ENCODE measurements at regions not wholly inside any gene's neighbourhood (a gene's known extent, or its start where the extent isn't known, plus 50 kb on each side); places are given as distances from the start of the nearest gene placed in this dataset.

DNA sequence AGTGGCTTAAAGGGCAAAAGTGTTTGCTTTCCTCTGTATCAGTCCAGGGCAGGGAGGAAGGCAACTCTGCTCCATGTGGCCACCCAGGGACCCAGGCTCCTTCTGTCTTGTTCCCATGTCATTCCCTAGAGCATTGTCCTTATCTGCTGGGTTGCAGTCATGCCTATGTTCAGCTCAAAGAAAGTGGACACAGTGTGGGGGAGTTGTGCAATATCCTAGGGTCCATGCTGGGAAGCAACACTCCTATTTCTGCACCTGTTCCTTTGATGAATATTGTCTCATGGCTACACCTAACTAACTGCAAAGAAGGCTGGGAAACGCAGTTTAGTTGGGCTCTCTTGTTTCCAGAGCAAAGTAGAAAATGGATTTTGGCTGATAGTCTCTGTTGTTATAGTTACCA is 107.0 kb upstream of the OTUD4 start:
- Histone ChIP-seq H3K4me1 (ENCODE audit: insufficient read depth, poor library complexity, severe bottlenecking) (no peaks in the 10 kb centered on the region), H3K4me3 (ENCODE audit: severe bottlenecking) (no peak overlapping the region), H3K36me3 (ENCODE audit: low read depth) (no peaks in the 10 kb centered on the region), H3K9me3 (ENCODE audit: severe bottlenecking) (no peaks in the 10 kb centered on the region), H3K27me3 (ENCODE audit: insufficient read depth, poor library complexity, severe bottlenecking) (no peaks in the 10 kb centered on the region), H3K27ac (ENCODE audit: poor library complexity, severe bottlenecking) (no peak overlapping the region)
- ATAC-seq (ENCODE audit: low read depth) (no peak), DNase-seq (ENCODE audit: low spot score) (no peak)
- no peak for TF ChIP-seq CTCF (IDR thresholded peaks at IDR 0.05; ENCODE audit: poor library complexity, severe bottlenecking)

GRCh38 chr4:145285928-145286327 is 105.5 kb upstream of the OTUD4 start:
- Histone ChIP-seq H3K27me3 (ENCODE audit: insufficient read depth, poor library complexity, severe bottlenecking) (no peaks in the 10 kb centered on the region), H3K4me3 (ENCODE audit: severe bottlenecking) (no peak overlapping the region), H3K9me3 (ENCODE audit: severe bottlenecking) (no peaks in the 10 kb centered on the region), H3K27ac (ENCODE audit: poor library complexity, severe bottlenecking) (no peak overlapping the region), H3K4me1 (ENCODE audit: insufficient read depth, poor library complexity, severe bottlenecking) (no peaks in the 10 kb centered on the region), H3K36me3 (ENCODE audit: low read depth) (no peaks in the 10 kb centered on the region)
- no peak for TF ChIP-seq CTCF (IDR thresholded peaks at IDR 0.05; ENCODE audit: poor library complexity, severe bottlenecking)
- ATAC-seq (ENCODE audit: low read depth) = peak; percentile 49; the same call in 2 of the 3 replicates
- DNase-seq (ENCODE audit: low spot score) = no peak

DNA sequence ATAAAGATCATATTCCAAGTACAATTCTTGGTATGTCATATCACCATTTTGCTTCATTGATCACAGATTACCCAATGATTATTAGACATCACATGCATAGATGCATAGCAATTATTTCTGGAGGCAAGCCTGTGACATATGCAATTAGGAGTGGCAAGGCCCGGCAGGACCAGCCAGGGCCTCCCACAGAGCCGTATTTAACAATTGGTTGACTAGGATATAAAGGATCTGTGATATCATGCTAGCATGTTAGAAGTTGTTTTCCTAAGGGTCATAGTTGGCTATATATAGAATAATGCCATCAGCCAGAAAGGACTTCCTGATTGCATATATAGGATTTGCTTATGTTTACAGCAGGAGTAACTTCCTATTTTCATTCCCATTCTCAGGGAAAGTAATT is 103.5 kb upstream of the OTUD4 start:
- Histone ChIP-seq H3K4me3 (ENCODE audit: severe bottlenecking) (no peak overlapping the region), H3K4me1 (ENCODE audit: insufficient read depth, poor library complexity, severe bottlenecking) (peaks cover 12% of the 10 kb centered on the region), H3K27ac (ENCODE audit: poor library complexity, severe bottlenecking) (no peak overlapping the region), H3K9me3 (ENCODE audit: severe bottlenecking) (no peaks in the 10 kb centered on the region), H3K36me3 (ENCODE audit: low read depth) (no peaks in the 10 kb centered on the region), H3K27me3 (ENCODE audit: insufficient read depth, poor library complexity, severe bottlenecking) (no peaks in the 10 kb centered on the region)
- no peak for DNase-seq (ENCODE audit: low spot score)
- ATAC-seq (ENCODE audit: low read depth) = no peak
- no peak for TF ChIP-seq CTCF (IDR thresholded peaks at IDR 0.05; ENCODE audit: poor library complexity, severe bottlenecking)

- no peaks in the 10 kb centered on the region for H3K9me3 ChIP-seq (ENCODE audit: severe bottlenecking)
- H3K4me3 ChIP-seq (ENCODE audit: severe bottlenecking) = no peak overlapping the region
- no peaks in the 10 kb centered on the region for H3K36me3 ChIP-seq (ENCODE audit: low read depth)
- no peak for ATAC-seq (ENCODE audit: low read depth)
- H3K27me3 ChIP-seq (ENCODE audit: insufficient read depth, poor library complexity, severe bottlenecking) = no peaks in the 10 kb centered on the region
- no peak for DNase-seq (ENCODE audit: low spot score)
- no peak for TF ChIP-seq CTCF (IDR thresholded peaks at IDR 0.05; ENCODE audit: poor library complexity, severe bottlenecking)
- H3K27ac ChIP-seq (ENCODE audit: poor library complexity, severe bottlenecking) = no peak overlapping the region
- peaks cover 18% of the 10 kb centered on the region for H3K4me1 ChIP-seq (ENCODE audit: insufficient read depth, poor library complexity, severe bottlenecking)
Measured at GRCh38 chr4:145281951-145282350, 101.6 kb upstream of the OTUD4 start.

- Histone ChIP-seq H3K27ac (ENCODE audit: poor library complexity, severe bottlenecking) (no peak overlapping the region), H3K4me3 (ENCODE audit: severe bottlenecking) (no peak overlapping the region), H3K9me3 (ENCODE audit: severe bottlenecking) (no peaks in the 10 kb centered on the region), H3K27me3 (ENCODE audit: insufficient read depth, poor library complexity, severe bottlenecking) (no peaks in the 10 kb centered on the region), H3K36me3 (ENCODE audit: low read depth) (no peaks in the 10 kb centered on the region), H3K4me1 (ENCODE audit: insufficient read depth, poor library complexity, severe bottlenecking) (peaks cover 18% of the 10 kb centered on the region)
- TF ChIP-seq CTCF (IDR thresholded peaks at IDR 0.05; ENCODE audit: poor library complexity, severe bottlenecking) = no peak
- ATAC-seq (ENCODE audit: low read depth) (no peak), DNase-seq (ENCODE audit: low spot score) (no peak)
Measured at GRCh38 chr4:145281224-145281623, 100.8 kb upstream of the OTUD4 start.

Measured in RWPE2 (cell line).